GM23248 (cell line): ENCODE measurements at regions not wholly inside any gene's neighbourhood (a gene's known extent, or its start where the extent isn't known, plus 50 kb on each side); places are given as distances from the start of the nearest gene placed in this dataset.

ENCODE experiments used
- DNase-seq: peaks from one replicate; pipeline ENCODE4 v3.0.0-alpha.2; 2015
- H2AFZ ChIP-seq: fragments of 200-600 bp; sonication (generic); 2 replicates; pipeline ENCODE4 v1.6.1; 2016; ENCODE audit warnings: antibody characterized with exemption
- H3F3A ChIP-seq: fragments of 200-600 bp; sonication (generic); 2 replicates; pipeline ENCODE4 v1.6.1; 2016; ENCODE audit warnings: mild to moderate bottlenecking, antibody characterized with exemption, mixed run types; ENCODE audit not compliant: insufficient read depth
- H3K27ac ChIP-seq: fragments of 200-600 bp; sonication (generic); 2 replicates; pipeline ENCODE4 v1.5.1; 2016; ENCODE audit warnings: mild to moderate bottlenecking
- H3K27me3 ChIP-seq: fragments of 200-600 bp; sonication (generic); replicated peaks from 2 replicates; pipeline ENCODE4 v1.6.1; 2016; ENCODE audit warnings: mild to moderate bottlenecking; ENCODE audit not compliant: insufficient read depth
- H3K36me3 ChIP-seq: fragments of 200-600 bp; sonication (generic); 2 replicates; pipeline ENCODE4 v1.6.1; 2016; ENCODE audit warnings: low read depth, mild to moderate bottlenecking
- H3K4me1 ChIP-seq: fragments of 200-600 bp; sonication (generic); 2 replicates; pipeline ENCODE4 v1.6.1; 2016; ENCODE audit warnings: mild to moderate bottlenecking; ENCODE audit not compliant: insufficient read depth
- H3K4me2 ChIP-seq: fragments of 200-600 bp; sonication (generic); one replicate; pipeline ENCODE4 v1.6.1; 2016; ENCODE audit warnings: mild to moderate bottlenecking; ENCODE audit not compliant: unreplicated experiment
- H3K4me3 ChIP-seq: fragments of 200-600 bp; sonication (generic); 2 replicates; pipeline ENCODE4 v1.5.1; 2016; ENCODE audit warnings: mild to moderate bottlenecking
- H3K79me2 ChIP-seq: fragments of 200-600 bp; sonication (generic); 2 replicates; pipeline ENCODE4 v1.6.1; 2016; ENCODE audit warnings: mild to moderate bottlenecking; ENCODE audit not compliant: insufficient read depth
- H3K9ac ChIP-seq: fragments of 200-600 bp; sonication (generic); 2 replicates; pipeline ENCODE4 v1.6.1; 2016; ENCODE audit warnings: mild to moderate bottlenecking
- H3K9me2 ChIP-seq: fragments of 200-600 bp; sonication (generic); 2 replicates; pipeline ENCODE4 v1.6.1; 2016; ENCODE audit warnings: mixed run types, mild to moderate bottlenecking, moderate library complexity; ENCODE audit not compliant: insufficient read depth
- H3K9me3 ChIP-seq: fragments of 200-600 bp; sonication (generic); one replicate; pipeline ENCODE4 v1.6.1; 2017; ENCODE audit warnings: low read depth
- H4K20me1 ChIP-seq: fragments of 200-600 bp; sonication (generic); 2 replicates; pipeline ENCODE4 v1.6.0; 2016; ENCODE audit not compliant: insufficient read depth
- EZH2 ChIP-seq: fragments of 200-600 bp; sonication (generic); IDR thresholded peaks from 2 replicates; pipeline ENCODE4 v1.6.1; 2018; ENCODE audit warnings: antibody characterized with exemption, mild to moderate bottlenecking; ENCODE audit not compliant: insufficient read depth, poor library complexity, severe bottlenecking
- EZH2phosphoT487 ChIP-seq: fragments of 200-600 bp; sonication (generic); IDR thresholded peaks from 2 replicates; pipeline ENCODE4 v1.6.1; 2018; ENCODE audit warnings: antibody characterized with exemption, moderate library complexity, mild to moderate bottlenecking, low read depth; ENCODE audit not compliant: insufficient read depth
- WGBS, 2 experiments: methylation state at CpG; one replicate each; pipeline ENCODE4 v1.1.6; 2015 to 2017; ENCODE audit warnings: low lambda C conversion rate in 2 of 2, low coverage in 1 of 2; ENCODE audit errors: missing lambda C conversion rate in 2 of 2; 5-methylcytosine and 5-hydroxymethylcytosine counted together
- in situ Hi-C: fragments of 300-500 bp; cut with MboI; formaldehyde crosslinking; loops from 2 replicates; pipeline ENCODE4 v1.15.0; 2020

DNA sequence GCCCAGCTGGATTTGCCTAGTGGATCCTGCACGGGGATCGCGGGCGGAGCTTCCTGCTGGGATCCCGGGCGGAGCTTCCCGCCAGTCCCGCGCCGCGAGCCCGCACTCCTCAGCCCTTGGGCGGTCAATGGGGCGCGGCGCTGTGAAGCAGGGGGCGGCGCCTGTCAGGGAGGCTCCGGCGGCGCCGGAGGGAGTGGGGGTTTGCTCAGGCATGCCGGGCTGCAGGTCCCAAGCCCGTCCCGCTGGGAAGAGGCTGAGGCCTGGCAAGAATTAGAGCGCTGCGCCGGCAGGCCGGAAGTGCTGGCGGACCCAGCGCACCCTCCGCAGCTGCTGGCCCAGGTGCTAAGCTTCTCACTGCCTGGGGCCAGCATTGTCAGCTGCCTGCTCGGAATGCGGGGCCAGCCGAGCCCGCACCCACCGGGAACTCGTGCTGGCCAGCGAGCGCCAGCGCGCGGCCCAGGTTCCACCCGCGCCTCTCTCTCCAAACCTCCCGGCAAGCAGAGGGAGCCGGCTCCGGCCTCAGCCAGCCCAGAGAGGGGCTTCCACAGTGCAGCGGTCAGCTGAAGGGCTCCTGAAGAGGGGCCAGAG, 119.6 kb downstream of the PRR20E start:
- Histone ChIP-seq H3K79me2 (no peaks in the 10 kb centered on the region), H3F3A (no peaks in the 10 kb centered on the region), H3K36me3 (no peaks in the 10 kb centered on the region), H3K4me3 (no peak overlapping the region), H3K27me3 (no peaks in the 10 kb centered on the region), H3K9me3 (peaks cover 5% of the 10 kb centered on the region), H3K4me2 (no peak overlapping the region), H3K9me2 (no peaks in the 10 kb centered on the region), H3K27ac (no peak overlapping the region), H4K20me1 (no peaks in the 10 kb centered on the region), H2AFZ (no peak overlapping the region), H3K4me1 (no peaks in the 10 kb centered on the region), H3K9ac (no peak overlapping the region)
- TF ChIP-seq EZH2, result no peak
- TF ChIP-seq EZH2phosphoT487, result no peak
- in situ Hi-C loops, result no loop called here
- DNase-seq, result no peak
- 77 to 81% methylated on average over 41 to 49 of the region's 49 CpGs for WGBS, 2 experiments

DNA sequence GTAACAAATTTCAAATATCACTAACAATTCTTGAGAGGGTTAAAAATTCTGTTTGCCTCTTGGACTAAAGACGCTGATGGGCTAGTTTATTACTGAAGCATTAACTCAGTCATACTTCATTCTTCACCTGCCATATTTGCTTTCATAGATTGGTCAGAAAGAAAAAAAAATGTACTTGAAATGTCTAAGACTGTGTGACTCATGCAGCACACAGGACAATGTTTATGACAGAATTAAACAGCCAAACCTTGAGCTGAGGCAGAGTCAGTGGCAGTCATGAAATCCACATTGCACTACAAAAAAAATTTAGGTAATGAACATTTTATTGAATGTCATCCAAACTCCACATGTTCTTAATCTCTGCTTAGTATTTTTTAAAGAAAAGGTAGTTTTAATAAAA, 135.6 kb downstream of the PRR20E start:
- Histone ChIP-seq H3K4me2 (no peak overlapping the region), H3K4me3 (no peak overlapping the region), H3K9me2 (no peaks in the 10 kb centered on the region), H3K9me3 (no peaks in the 10 kb centered on the region), H3F3A (no peaks in the 10 kb centered on the region), H3K36me3 (no peaks in the 10 kb centered on the region), H3K27ac (no peak overlapping the region), H2AFZ (no peak overlapping the region), H3K79me2 (no peaks in the 10 kb centered on the region), H3K4me1 (no peaks in the 10 kb centered on the region), H4K20me1 (no peaks in the 10 kb centered on the region), H3K27me3 (no peaks in the 10 kb centered on the region), H3K9ac (no peak overlapping the region)
- no peak for DNase-seq
- TF ChIP-seq EZH2phosphoT487, result no peak
- TF ChIP-seq EZH2, result no peak
- in situ Hi-C loops, result no loop called here
- WGBS, 2 experiments, result 9 to 12% methylated on average over 1 of the region's 1 CpG

DNA sequence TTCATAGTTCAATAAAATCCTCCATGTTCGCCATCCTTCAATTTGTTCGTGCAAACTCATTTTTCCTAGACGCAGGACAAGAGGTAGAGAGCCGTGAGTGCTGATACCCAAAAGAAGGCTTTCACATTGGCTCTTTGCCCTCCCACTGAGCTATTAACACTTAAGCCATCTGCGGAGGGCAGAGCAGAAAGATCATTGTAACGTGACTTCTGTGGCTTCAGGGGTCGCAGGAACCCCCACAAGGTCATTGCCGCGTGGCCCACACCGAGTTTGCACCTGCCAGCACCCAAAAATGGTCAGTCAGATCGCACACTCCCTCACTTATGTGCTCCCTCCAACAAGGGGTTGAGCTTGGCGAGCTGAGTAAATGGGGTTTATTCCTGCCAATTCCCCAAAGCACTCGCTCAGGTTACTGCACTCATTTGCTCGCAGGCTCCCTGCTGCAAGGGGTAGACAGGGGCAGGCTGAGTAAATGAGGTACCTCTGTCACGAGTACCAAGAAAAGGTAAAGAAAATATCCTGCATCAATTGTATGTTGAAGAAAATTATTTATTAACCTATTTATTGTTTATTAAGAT, 144.1 kb downstream of the PRR20E start:
- H3K27me3 ChIP-seq, result no peaks in the 10 kb centered on the region
- TF ChIP-seq EZH2 (no peak), EZH2phosphoT487 (no peak)
- H3K27ac ChIP-seq, result no peak overlapping the region
- 30 to 39% methylated on average over 15 of the region's 15 CpGs for WGBS, 2 experiments
- no peak overlapping the region for H3K4me2 ChIP-seq
- H3K4me1 ChIP-seq, result no peaks in the 10 kb centered on the region
- no peaks in the 10 kb centered on the region for H3K9me3 ChIP-seq
- no peak overlapping the region for H3K4me3 ChIP-seq
- in situ Hi-C loops, result no loop called here
- no peaks in the 10 kb centered on the region for H3K9me2 ChIP-seq
- no peak overlapping the region for H2AFZ ChIP-seq
- DNase-seq, result no peak
- H4K20me1 ChIP-seq, result no peaks in the 10 kb centered on the region
- H3K36me3 ChIP-seq, result no peaks in the 10 kb centered on the region
- no peak overlapping the region for H3K9ac ChIP-seq
- H3F3A ChIP-seq, result no peaks in the 10 kb centered on the region
- H3K79me2 ChIP-seq, result no peaks in the 10 kb centered on the region

DNA sequence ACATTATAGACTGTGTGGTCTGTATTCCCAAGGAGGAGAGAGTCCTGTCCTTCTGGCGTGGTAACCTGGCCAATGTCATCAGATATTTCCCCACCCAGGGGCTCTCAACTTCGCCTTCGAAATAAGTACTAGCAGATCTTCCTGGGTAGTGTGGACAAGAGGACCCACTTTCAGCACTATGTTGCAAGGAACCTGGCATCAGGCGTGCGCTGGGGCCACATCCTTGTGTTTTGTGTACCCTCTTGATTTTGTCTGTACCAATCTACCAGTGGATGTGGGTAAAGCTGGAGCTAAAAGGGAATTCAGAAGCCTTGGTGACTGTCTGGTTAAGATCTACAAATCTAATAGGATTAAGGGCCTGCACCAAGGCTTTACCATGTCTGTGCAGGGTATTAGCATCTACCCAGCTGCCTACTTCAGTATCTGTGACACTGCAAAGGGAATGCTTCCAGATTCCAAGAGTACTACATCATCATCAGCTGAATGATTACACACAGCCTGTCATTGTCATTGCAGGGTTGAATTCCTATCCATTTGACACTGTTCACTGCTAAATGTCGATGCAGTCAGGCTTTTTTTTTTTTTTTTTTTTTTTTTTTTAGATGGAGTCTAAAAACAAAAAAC, 148.0 kb downstream of the PRR20E start:
- Histone ChIP-seq H3K4me3 (no peak overlapping the region), H4K20me1 (no peaks in the 10 kb centered on the region), H3K9me2 (no peaks in the 10 kb centered on the region), H2AFZ (no peak overlapping the region), H3K4me1 (no peaks in the 10 kb centered on the region), H3K79me2 (no peaks in the 10 kb centered on the region), H3K9me3 (no peaks in the 10 kb centered on the region), H3K4me2 (no peak overlapping the region), H3F3A (no peaks in the 10 kb centered on the region), H3K9ac (no peak overlapping the region), H3K27ac (no peak overlapping the region), H3K27me3 (no peaks in the 10 kb centered on the region), H3K36me3 (no peaks in the 10 kb centered on the region)
- no peak for DNase-seq
- no peak for TF ChIP-seq EZH2
- no peak for TF ChIP-seq EZH2phosphoT487
- WGBS, 2 experiments, result 23 to 28% methylated on average over 6 of the region's 6 CpGs
- in situ Hi-C loops, result no loop called here
